HCT116 (cell line): ENCODE measurements at regions not wholly inside any gene's neighbourhood (a gene's known extent, or its start where the extent isn't known, plus 50 kb on each side); places are given as distances from the start of the nearest gene placed in this dataset.

Experiments
- ATAC-seq: fragments of 200-7000 bp; cut with Tn5 transposase; 2 replicates; pipeline ENCODE4 v1.9.1; 2020; ENCODE audit warnings: mild to moderate bottlenecking, moderate library complexity
- BruUV-seq: library from RNA; stranded (reverse); fragments of 400-500 nt; replicated peaks from 2 replicates; lab custom pipeline; 2021; lab: Mats Ljungman, UMichigan
- CTCF ChIA-PET: fragments of 300-600 bp; sonication (Branson Sonifier 250); formaldehyde crosslinking; loops from one replicate; lab custom pipeline; 2021; ENCODE audit warnings: antibody characterized with exemption; lab: Charles Lee
- POLR2A ChIA-PET: fragments of 300-600, 350-600 bp; sonication (Branson Sonifier 250); formaldehyde crosslinking; loops from one replicate; lab custom pipeline; 2021; ENCODE audit warnings: antibody characterized with exemption; lab: Charles Lee
- RAD21 ChIA-PET, 2 experiments: fragments of 300-600 bp; sonication (Branson Sonifier 250); formaldehyde crosslinking; loops; one replicate each; lab custom pipeline; 2023; ENCODE audit warnings: low total read pairs in 2 of 2; ENCODE audit not compliant: uncharacterized antibody in 2 of 2, unreplicated experiment in 2 of 2, low non-redundant PET in 1 of 2; lab: Charles Lee
- DNase-seq: peaks from one replicate; pipeline ENCODE4 v3.0.0-alpha.2; 2010; ENCODE audit warnings: low read depth, low spot score
- H2AFZ ChIP-seq: fragments of 200-600 bp; shearing (Covaris generic), sonication (generic); 2 replicates; pipeline ENCODE4 v1.6.1; 2017; ENCODE audit warnings: low read depth, mixed run types, mixed read lengths, antibody characterized with exemption, low read length; ENCODE audit not compliant: poor library complexity, severe bottlenecking
- H3K27ac ChIP-seq: 2 replicates; pipeline ENCODE4 v1.5.1; 2012; ENCODE audit warnings: low read depth, low read length
- H3K27me3 ChIP-seq: fragments of 200-600 bp; sonication (generic); 2 replicates; pipeline ENCODE4 v1.6.1; 2016; ENCODE audit warnings: mixed run types, low read length, mixed read lengths; ENCODE audit not compliant: insufficient read depth
- H3K36me3 ChIP-seq, 2 experiments: fragments of 200-500 bp in 1 of 2; fragments of 200-600 bp in 1 of 2; sonication (Bioruptor generic) in 1 of 2; sonication (generic) in 1 of 2; 2 replicates each; pipeline versions ENCODE4 v1.5.1 to v1.6.1; 2014 to 2016; ENCODE audit warnings: low read length in 2 of 2, inconsistent platforms in 1 of 2, mixed read lengths in 1 of 2, mixed run types in 1 of 2; ENCODE audit not compliant: insufficient read depth in 2 of 2, control insufficient read depth in 1 of 2
- H3K4me1 ChIP-seq, 2 experiments: fragments of 200-600 bp in 1 of 2; sonication (generic) in 1 of 2; 2 replicates each; pipeline versions ENCODE4 v1.5.1 to v1.6.1; 2012 to 2017; ENCODE audit warnings: low read length in 2 of 2, inconsistent platforms in 1 of 2, mild to moderate bottlenecking in 1 of 2, mixed read lengths in 1 of 2, mixed run types in 1 of 2, moderate library complexity in 1 of 2; ENCODE audit not compliant: insufficient read depth in 2 of 2, control insufficient read depth in 1 of 2
- H3K4me2 ChIP-seq: fragments of 200-600 bp; sonication (generic); 2 replicates; pipeline ENCODE4 v1.6.1; 2017; ENCODE audit warnings: mixed run types, low read length, mixed read lengths
- H3K4me3 ChIP-seq, 2 experiments: fragments of 200-600 bp in 1 of 2; sonication (generic) in 1 of 2; replicated peaks in 1 of 2; 2 replicates each; pipeline ENCODE4 v1.5.1; 2011 to 2016; ENCODE audit warnings: low read length in 2 of 2, control low read depth in 1 of 2, low read depth in 1 of 2, mild to moderate bottlenecking in 1 of 2, mixed read lengths in 1 of 2, mixed run types in 1 of 2
- H3K79me2 ChIP-seq: fragments of 200-600 bp; sonication (generic); 2 replicates; pipeline ENCODE4 v1.6.1; 2017; ENCODE audit warnings: mild to moderate bottlenecking, mixed run types, low read length, moderate library complexity, mixed read lengths; ENCODE audit not compliant: insufficient read depth
- H3K9ac ChIP-seq: fragments of 200-600 bp; sonication (generic); 2 replicates; pipeline ENCODE4 v1.6.1; 2016; ENCODE audit warnings: low read length, mixed read lengths
- H3K9me2 ChIP-seq: fragments of 200-600 bp; sonication (generic), shearing (Covaris generic); 2 replicates; pipeline ENCODE4 v1.6.1; 2017; ENCODE audit warnings: mixed run types, mild to moderate bottlenecking, moderate library complexity; ENCODE audit not compliant: insufficient read depth
- H3K9me3 ChIP-seq, 2 experiments: fragments of 200-500 bp in 1 of 2; fragments of 200-600 bp in 1 of 2; sonication (Bioruptor generic) in 1 of 2; sonication (generic) in 1 of 2; 2 replicates each; pipeline ENCODE4 v1.6.1; 2014 to 2017; ENCODE audit warnings: low read length in 2 of 2, mixed read lengths in 2 of 2, inconsistent platforms in 1 of 2, low read depth in 1 of 2, mild to moderate bottlenecking in 1 of 2, mixed run types in 1 of 2, moderate library complexity in 1 of 2; ENCODE audit not compliant: control insufficient read depth in 1 of 2, insufficient read depth in 1 of 2
- H4K20me1 ChIP-seq: fragments of 200-600 bp; sonication (generic), shearing (Covaris generic); 2 replicates; pipeline ENCODE4 v1.6.1; 2017; ENCODE audit warnings: mixed run types, mild to moderate bottlenecking, moderate library complexity; ENCODE audit not compliant: insufficient read depth
- CBX3 ChIP-seq: IDR thresholded peaks from 2 replicates; pipeline ENCODE4 v1.6.1; 2012; ENCODE audit warnings: low read depth
- CEBPB ChIP-seq: IDR thresholded peaks from 2 replicates; pipeline ENCODE4 v1.6.1; 2012; ENCODE audit warnings: low read depth
- EGR1 ChIP-seq: IDR thresholded peaks from 2 replicates; pipeline ENCODE4 v1.6.1; 2012; ENCODE audit warnings: low read depth
- ELF1 ChIP-seq: IDR thresholded peaks from 2 replicates; pipeline ENCODE4 v1.6.1; 2012; ENCODE audit warnings: low read depth, borderline replicate concordance
- EZH2 ChIP-seq: fragments of 200-600 bp; sonication (generic); IDR thresholded peaks from 2 replicates; pipeline ENCODE4 v1.6.1; 2017; ENCODE audit warnings: antibody characterized with exemption, mixed run types
- EZH2phosphoT487 ChIP-seq: fragments of 200-600 bp; IDR thresholded peaks from 2 replicates; pipeline ENCODE4 v1.6.1; 2018; ENCODE audit warnings: antibody characterized with exemption, borderline replicate concordance
- FOSL1 ChIP-seq: IDR thresholded peaks from 2 replicates; pipeline ENCODE4 v1.6.1; 2012; ENCODE audit warnings: low read depth
- JUND ChIP-seq: IDR thresholded peaks from 2 replicates; pipeline ENCODE4 v1.6.1; 2012
- POLR2A ChIP-seq: IDR thresholded peaks from 2 replicates; pipeline ENCODE4 v1.7.0; 2011; ENCODE audit warnings: borderline replicate concordance; ENCODE audit not compliant: insufficient read depth, insufficient read length; ENCODE audit errors: extremely low read depth
- RAD21 ChIP-seq: IDR thresholded peaks from 2 replicates; pipeline ENCODE4 v1.6.1; 2012; ENCODE audit warnings: low read depth, mild to moderate bottlenecking
- SIN3A ChIP-seq: IDR thresholded peaks from 2 replicates; pipeline ENCODE4 v1.6.1; 2012; ENCODE audit warnings: low read depth
- SP1 ChIP-seq: IDR thresholded peaks from 2 replicates; pipeline ENCODE4 v1.6.1; 2012; ENCODE audit warnings: low read depth
- TCF7L2 ChIP-seq: IDR thresholded peaks from 2 replicates; pipeline ENCODE4 v1.7.0; 2011; ENCODE audit warnings: borderline replicate concordance, inconsistent platforms; ENCODE audit not compliant: insufficient read depth, insufficient read length; ENCODE audit errors: extremely low read depth
- intact Hi-C: fragments of 100-400 bp; cut with micrococcal nuclease; formaldehyde crosslinking; loops from 2 replicates; pipeline ENCODE4 v1.10.0; 2022
- TF ChIP-seq, protein P1 (sequence below): IDR thresholded peaks from 2 replicates; pipeline ENCODE4 v1.6.1; 2011; ENCODE audit warnings: mild to moderate bottlenecking, low read length, moderate library complexity; ENCODE audit not compliant: insufficient replicate concordance; ENCODE audit errors: extremely low read depth
- TF ChIP-seq, protein P2 (sequence below): IDR thresholded peaks from 2 replicates; pipeline ENCODE4 v1.6.1; 2012
- TF ChIP-seq, protein P3 (sequence below): IDR thresholded peaks from 2 replicates; pipeline ENCODE4 v1.6.1; 2012; ENCODE audit warnings: low read depth
- TF ChIP-seq, protein P4 (sequence below), 3 experiments: fragments of 200-600 bp in 1 of 3; sonication (generic) in 1 of 3; IDR thresholded peaks in 2 of 3; conservative IDR thresholded peaks in 1 of 3; 2 replicates each; pipeline ENCODE4 v1.5.1; 2012 to 2017; ENCODE audit warnings: low read depth in 2 of 3, low read length in 2 of 3, antibody characterized with exemption in 1 of 3, borderline replicate concordance in 1 of 3, control low read depth in 1 of 3, mild to moderate bottlenecking in 1 of 3, mixed read lengths in 1 of 3, mixed run types in 1 of 3, moderate library complexity in 1 of 3; ENCODE audit not compliant: insufficient read depth in 1 of 3

DNA sequence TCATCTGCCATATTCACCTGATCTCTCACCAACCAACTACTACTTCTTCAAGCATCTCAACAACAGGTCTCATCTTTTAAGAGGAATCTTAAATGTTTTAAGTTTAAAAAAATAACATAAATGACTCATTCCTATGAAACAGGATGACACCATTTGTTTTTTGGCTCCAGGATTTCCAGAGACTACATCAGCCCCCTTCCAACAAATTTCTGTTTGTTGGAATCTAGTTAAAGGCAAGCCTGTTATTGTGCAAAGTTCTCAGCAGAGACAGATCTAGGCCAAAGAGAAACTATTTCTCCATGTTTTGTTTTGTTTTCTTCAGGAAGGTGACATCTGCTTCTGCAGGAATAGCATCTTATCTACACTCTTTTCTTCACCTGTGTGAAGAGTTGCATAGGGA, 204.8 kb upstream of the SH3BP4 start:
- Histone ChIP-seq H3K4me3 (no peak overlapping the region), H3K27ac (no peak overlapping the region)
- CTCF ChIA-PET = no interaction called here
- BruUV-seq = no TSS peak
- TF ChIP-seq, protein P1, sequence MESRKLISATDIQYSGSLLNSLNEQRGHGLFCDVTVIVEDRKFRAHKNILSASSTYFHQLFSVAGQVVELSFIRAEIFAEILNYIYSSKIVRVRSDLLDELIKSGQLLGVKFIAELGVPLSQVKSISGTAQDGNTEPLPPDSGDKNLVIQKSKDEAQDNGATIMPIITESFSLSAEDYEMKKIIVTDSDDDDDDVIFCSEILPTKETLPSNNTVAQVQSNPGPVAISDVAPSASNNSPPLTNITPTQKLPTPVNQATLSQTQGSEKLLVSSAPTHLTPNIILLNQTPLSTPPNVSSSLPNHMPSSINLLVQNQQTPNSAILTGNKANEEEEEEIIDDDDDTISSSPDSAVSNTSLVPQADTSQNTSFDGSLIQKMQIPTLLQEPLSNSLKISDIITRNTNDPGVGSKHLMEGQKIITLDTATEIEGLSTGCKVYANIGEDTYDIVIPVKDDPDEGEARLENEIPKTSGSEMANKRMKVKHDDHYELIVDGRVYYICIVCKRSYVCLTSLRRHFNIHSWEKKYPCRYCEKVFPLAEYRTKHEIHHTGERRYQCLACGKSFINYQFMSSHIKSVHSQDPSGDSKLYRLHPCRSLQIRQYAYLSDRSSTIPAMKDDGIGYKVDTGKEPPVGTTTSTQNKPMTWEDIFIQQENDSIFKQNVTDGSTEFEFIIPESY = no peak
- TF ChIP-seq, protein P2, sequence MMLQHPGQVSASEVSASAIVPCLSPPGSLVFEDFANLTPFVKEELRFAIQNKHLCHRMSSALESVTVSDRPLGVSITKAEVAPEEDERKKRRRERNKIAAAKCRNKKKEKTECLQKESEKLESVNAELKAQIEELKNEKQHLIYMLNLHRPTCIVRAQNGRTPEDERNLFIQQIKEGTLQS = no peak
- TF ChIP-seq, protein P3, sequence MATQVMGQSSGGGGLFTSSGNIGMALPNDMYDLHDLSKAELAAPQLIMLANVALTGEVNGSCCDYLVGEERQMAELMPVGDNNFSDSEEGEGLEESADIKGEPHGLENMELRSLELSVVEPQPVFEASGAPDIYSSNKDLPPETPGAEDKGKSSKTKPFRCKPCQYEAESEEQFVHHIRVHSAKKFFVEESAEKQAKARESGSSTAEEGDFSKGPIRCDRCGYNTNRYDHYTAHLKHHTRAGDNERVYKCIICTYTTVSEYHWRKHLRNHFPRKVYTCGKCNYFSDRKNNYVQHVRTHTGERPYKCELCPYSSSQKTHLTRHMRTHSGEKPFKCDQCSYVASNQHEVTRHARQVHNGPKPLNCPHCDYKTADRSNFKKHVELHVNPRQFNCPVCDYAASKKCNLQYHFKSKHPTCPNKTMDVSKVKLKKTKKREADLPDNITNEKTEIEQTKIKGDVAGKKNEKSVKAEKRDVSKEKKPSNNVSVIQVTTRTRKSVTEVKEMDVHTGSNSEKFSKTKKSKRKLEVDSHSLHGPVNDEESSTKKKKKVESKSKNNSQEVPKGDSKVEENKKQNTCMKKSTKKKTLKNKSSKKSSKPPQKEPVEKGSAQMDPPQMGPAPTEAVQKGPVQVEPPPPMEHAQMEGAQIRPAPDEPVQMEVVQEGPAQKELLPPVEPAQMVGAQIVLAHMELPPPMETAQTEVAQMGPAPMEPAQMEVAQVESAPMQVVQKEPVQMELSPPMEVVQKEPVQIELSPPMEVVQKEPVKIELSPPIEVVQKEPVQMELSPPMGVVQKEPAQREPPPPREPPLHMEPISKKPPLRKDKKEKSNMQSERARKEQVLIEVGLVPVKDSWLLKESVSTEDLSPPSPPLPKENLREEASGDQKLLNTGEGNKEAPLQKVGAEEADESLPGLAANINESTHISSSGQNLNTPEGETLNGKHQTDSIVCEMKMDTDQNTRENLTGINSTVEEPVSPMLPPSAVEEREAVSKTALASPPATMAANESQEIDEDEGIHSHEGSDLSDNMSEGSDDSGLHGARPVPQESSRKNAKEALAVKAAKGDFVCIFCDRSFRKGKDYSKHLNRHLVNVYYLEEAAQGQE = no peak
- TF ChIP-seq EZH2phosphoT487 = no peak
- no peak for TF ChIP-seq EZH2
- no peak for TF ChIP-seq CBX3
- no peak for TF ChIP-seq FOSL1
- no peak for TF ChIP-seq TCF7L2
- no peak for TF ChIP-seq POLR2A
- TF ChIP-seq EGR1 = no peak
- TF ChIP-seq SP1 = no peak
- no peak for TF ChIP-seq JUND
- TF ChIP-seq CEBPB = no peak
- no peak for TF ChIP-seq RAD21
- TF ChIP-seq SIN3A = no peak
- TF ChIP-seq, protein P4, sequence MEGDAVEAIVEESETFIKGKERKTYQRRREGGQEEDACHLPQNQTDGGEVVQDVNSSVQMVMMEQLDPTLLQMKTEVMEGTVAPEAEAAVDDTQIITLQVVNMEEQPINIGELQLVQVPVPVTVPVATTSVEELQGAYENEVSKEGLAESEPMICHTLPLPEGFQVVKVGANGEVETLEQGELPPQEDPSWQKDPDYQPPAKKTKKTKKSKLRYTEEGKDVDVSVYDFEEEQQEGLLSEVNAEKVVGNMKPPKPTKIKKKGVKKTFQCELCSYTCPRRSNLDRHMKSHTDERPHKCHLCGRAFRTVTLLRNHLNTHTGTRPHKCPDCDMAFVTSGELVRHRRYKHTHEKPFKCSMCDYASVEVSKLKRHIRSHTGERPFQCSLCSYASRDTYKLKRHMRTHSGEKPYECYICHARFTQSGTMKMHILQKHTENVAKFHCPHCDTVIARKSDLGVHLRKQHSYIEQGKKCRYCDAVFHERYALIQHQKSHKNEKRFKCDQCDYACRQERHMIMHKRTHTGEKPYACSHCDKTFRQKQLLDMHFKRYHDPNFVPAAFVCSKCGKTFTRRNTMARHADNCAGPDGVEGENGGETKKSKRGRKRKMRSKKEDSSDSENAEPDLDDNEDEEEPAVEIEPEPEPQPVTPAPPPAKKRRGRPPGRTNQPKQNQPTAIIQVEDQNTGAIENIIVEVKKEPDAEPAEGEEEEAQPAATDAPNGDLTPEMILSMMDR (IDR thresholded peaks at IDR 0.05 in 2 of 3, conservative IDR thresholded peaks at IDR 0.05 in 1 of 3; ENCODE audit: borderline replicate concordance in 1 of 3, insufficient read depth in 1 of 3, low read depth in 2 of 3, low read length in 2 of 3) = no peak
- TF ChIP-seq ELF1 = no peak
- TF ChIP-seq, all 23 proteins: peak for 0
- ChIA-PET RAD21 (no interaction called here), POLR2A (no interaction called here)
- Histone ChIP-seq H3K36me3 (no peaks in the 10 kb centered on the region), H3K79me2 (no peaks in the 10 kb centered on the region), H2AFZ (no peak overlapping the region), H3K9ac (no peak overlapping the region), H4K20me1 (no peaks in the 10 kb centered on the region), H3K4me1 (no peaks in the 10 kb centered on the region), H3K9me2 (no peaks in the 10 kb centered on the region), H3K4me2 (no peak overlapping the region), H3K9me3 (no peaks in the 10 kb centered on the region), H3K27me3 (no peaks in the 10 kb centered on the region)
- intact Hi-C loops = loop anchor here (10.0 kb wide), 1 partner anchor 358 kb away; no protein-coding TSS in a partner anchor
- ATAC-seq (no peak), DNase-seq (no peak)
